ENCODE measurements at regions not wholly inside any gene's neighbourhood (a gene's known extent, or its start where the extent isn't known, plus 50 kb on each side); places are given as distances from the start of the nearest gene placed in this dataset.

DNA sequence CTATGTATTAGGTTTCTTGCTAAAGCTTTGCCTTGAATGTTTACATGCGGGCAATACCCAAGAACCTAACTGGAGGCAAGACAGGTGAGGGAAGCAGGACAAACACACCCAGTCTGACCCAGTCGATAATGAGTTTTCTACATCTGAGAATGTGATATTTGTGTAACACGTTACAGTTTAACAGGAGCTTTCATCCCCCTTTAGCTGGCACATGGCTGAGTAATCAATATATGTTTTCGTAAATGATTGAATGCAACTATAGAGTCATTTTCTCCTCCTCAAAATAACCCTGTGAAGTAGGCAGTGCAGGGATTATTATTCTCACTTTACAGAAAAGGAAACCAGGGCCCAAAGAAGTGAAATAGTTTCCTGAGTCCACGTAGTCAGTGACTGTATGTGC lies 84.7 kb upstream of the HTR4 start:
- TF ChIP-seq YY1 (IDR thresholded peaks at IDR 0.05; ENCODE audit: insufficient read depth, insufficient read length) (no peak), ZNF274 (IDR thresholded peaks at IDR 0.05; ENCODE audit: low read depth, low read length) (no peak), SUZ12 (IDR thresholded peaks at IDR 0.05; ENCODE audit: extremely low read depth, insufficient read depth, insufficient read length) (no peak)

Data from NT2/D1 (cell line).